NCI-H1436 treated with DMSO at 0.1 percent for 48 hours (cell line): ENCODE measurements at regions not wholly inside any gene's neighbourhood (a gene's known extent, or its start where the extent isn't known, plus 50 kb on each side); places are given as distances from the start of the nearest gene placed in this dataset.

Source experiments
- DNase-seq: peaks from one replicate; lab custom pipeline; 2025; lab: John Stamatoyannopoulos, UW

GRCh38 chr1:232519186-232519585, 110.7 kb downstream of the SIPA1L2 start:
- DNase-seq: no peak

- DNase-seq: no peak
Observed at GRCh38 chr1:232518349-232518748, 111.6 kb downstream of the SIPA1L2 start.

GRCh38 chr1:232517204-232517603, 112.7 kb downstream of the SIPA1L2 start:
- DNase-seq: no peak

- DNase-seq: no peak
Observed at GRCh38 chr1:232515706-232516105, 114.2 kb downstream of the SIPA1L2 start.

GRCh38 chr1:232512712-232513111, 117.2 kb downstream of the SIPA1L2 start:
- no peak for DNase-seq

- no peak for DNase-seq
Observed at GRCh38 chr1:232511172-232511571, 118.8 kb downstream of the SIPA1L2 start.

- no peak for DNase-seq
Observed at GRCh38 chr1:232510367-232511110, 119.4 kb downstream of the SIPA1L2 start.

- DNase-seq: no peak
Observed at GRCh38 chr1:232509570-232509969, 120.4 kb downstream of the SIPA1L2 start.

GRCh38 chr1:232508130-232508701, 121.7 kb downstream of the SIPA1L2 start:
- no peak for DNase-seq

- DNase-seq: no peak
Observed at GRCh38 chr1:232507571-232507970, 122.4 kb downstream of the SIPA1L2 start.

GRCh38 chr1:232505884-232506283, 124.0 kb downstream of the SIPA1L2 start:
- DNase-seq: no peak

- no peak for DNase-seq
Observed at GRCh38 chr1:232504651-232505050, 125.3 kb downstream of the SIPA1L2 start.

- no peak for DNase-seq
Observed at GRCh38 chr1:232503497-232503896, 126.4 kb downstream of the SIPA1L2 start.

GRCh38 chr1:232501854-232502253, 128.1 kb downstream of the SIPA1L2 start:
- DNase-seq: no peak

GRCh38 chr1:232499188-232499587, 130.7 kb downstream of the SIPA1L2 start:
- DNase-seq: no peak

- DNase-seq: no peak
Observed at GRCh38 chr1:232493869-232494268, 136.1 kb downstream of the SIPA1L2 start.

GRCh38 chr1:232489256-232489655, 140.7 kb downstream of the SIPA1L2 start:
- DNase-seq: no peak

GRCh38 chr1:232487236-232487635, 142.7 kb downstream of the SIPA1L2 start:
- DNase-seq: no peak

GRCh38 chr1:232486454-232487207, 143.3 kb downstream of the SIPA1L2 start:
- no peak for DNase-seq

GRCh38 chr1:232486006-232486405, 143.9 kb downstream of the SIPA1L2 start:
- DNase-seq: no peak

GRCh38 chr1:232484856-232485255, 145.1 kb downstream of the SIPA1L2 start:
- DNase-seq: no peak

GRCh38 chr1:232483826-232484225, 146.1 kb downstream of the SIPA1L2 start:
- DNase-seq: no peak

GRCh38 chr1:232481091-232481490, 148.8 kb downstream of the SIPA1L2 start:
- no peak for DNase-seq
